Subcutaneous abdominal adipose tissue (tissue), 5 donors: ENCODE measurements at regions not wholly inside any gene's neighbourhood (a gene's known extent, or its start where the extent isn't known, plus 50 kb on each side); places are given as distances from the start of the nearest gene placed in this dataset.

Experiments
- H3K27ac ChIP-seq: one replicate; pipeline ENCODE4 v1.7.0; 2013; ENCODE audit warnings: low read depth, mild to moderate bottlenecking, inconsistent platforms, low read length, moderate library complexity
- H3K27me3 ChIP-seq, 5 donors: one replicate each; pipeline ENCODE4 v1.7.0; 2013; ENCODE audit warnings: low read length in 5 of 5, inconsistent platforms in 1 of 5; ENCODE audit not compliant: control insufficient read depth in 5 of 5, insufficient read depth in 4 of 5
- H3K36me3 ChIP-seq, 5 donors: one replicate each; pipeline ENCODE4 v1.7.0; 2013; ENCODE audit warnings: low read length in 5 of 5; ENCODE audit not compliant: control insufficient read depth in 5 of 5, insufficient read depth in 5 of 5
- H3K4me1 ChIP-seq, 5 donors: one replicate each; pipeline ENCODE4 v1.7.0; 2013; ENCODE audit warnings: low read length in 5 of 5, mild to moderate bottlenecking in 3 of 5, moderate library complexity in 1 of 5; ENCODE audit not compliant: control insufficient read depth in 5 of 5, insufficient read depth in 5 of 5
- H3K4me3 ChIP-seq, 5 donors: one replicate each; pipeline ENCODE4 v1.7.0; 2013; ENCODE audit warnings: low read length in 5 of 5, low read depth in 1 of 5
- H3K9ac ChIP-seq, 5 donors: one replicate each; pipeline ENCODE4 v1.7.0; 2013; ENCODE audit warnings: low read length in 5 of 5, mild to moderate bottlenecking in 4 of 5, moderate library complexity in 3 of 5
- H3K9me3 ChIP-seq, 5 donors: one replicate each; pipeline ENCODE4 v1.7.0; 2013; ENCODE audit warnings: low read length in 5 of 5; ENCODE audit not compliant: control insufficient read depth in 5 of 5
- donor health status: healthy.
- donor health status: healthy.
- donor health status: healthy.
- donor health status: healthy.
- donor health status: healthy.

DNA sequence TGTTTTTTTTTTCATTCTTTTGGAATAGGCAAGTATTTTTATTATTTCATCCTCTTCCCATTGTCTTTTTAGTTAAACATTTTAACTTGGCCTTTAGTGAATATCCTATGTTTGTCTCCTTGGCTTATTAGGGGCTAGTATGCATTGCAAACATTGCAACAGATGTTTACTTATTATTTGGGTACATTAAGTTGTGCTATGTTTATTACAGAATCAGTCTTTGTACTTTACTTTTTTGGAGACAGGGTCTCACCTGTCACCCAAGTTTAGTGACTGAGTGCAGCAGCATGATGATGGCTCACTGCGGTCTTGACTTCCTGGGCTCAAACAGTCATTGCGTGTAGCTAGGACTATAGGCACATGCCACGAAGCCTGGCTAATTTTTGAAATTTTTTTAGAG, 51.1 kb upstream of the NUDT6 start:
- Histone ChIP-seq H3K9ac (no peak overlapping the region), H3K36me3 (peaks cover 9 to 11% (median 10%) of the 10 kb centered on the region in 5 donors), H3K4me3 (no peak overlapping the region), H3K27me3 (no peaks in the 10 kb centered on the region), H3K9me3 (no peaks in the 10 kb centered on the region), H3K4me1 (no peaks in the 10 kb centered on the region), H3K27ac (no peak overlapping the region)

DNA sequence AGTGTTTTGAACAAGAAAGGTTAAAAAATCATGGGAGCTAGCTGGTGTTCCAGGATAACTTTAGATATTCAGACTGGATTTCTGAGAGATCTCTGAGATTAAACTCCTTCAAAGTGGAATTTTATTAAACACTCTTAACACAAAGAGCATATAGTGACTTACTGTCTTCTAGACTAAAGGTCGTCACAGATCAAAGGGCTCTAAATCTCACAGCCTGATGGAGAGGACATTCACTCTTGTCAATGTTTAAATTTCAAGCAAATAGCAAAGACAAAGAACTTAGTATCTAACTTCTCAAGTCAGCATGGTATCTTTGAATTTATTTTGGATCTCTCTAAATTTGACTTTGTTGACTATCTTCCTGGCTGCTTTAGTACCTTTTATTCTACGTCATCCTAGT, 53.7 kb upstream of the NUDT6 start:
- H3K4me1 ChIP-seq, result no peaks in the 10 kb centered on the region
- no peak overlapping the region for H3K27ac ChIP-seq
- no peaks in the 10 kb centered on the region for H3K27me3 ChIP-seq
- H3K9ac ChIP-seq, result no peak overlapping the region
- no peaks in the 10 kb centered on the region for H3K9me3 ChIP-seq
- H3K36me3 ChIP-seq, result peaks cover 20 to 32% (median 25%) of the 10 kb centered on the region in 5 donors
- H3K4me3 ChIP-seq, result no peak overlapping the region

DNA sequence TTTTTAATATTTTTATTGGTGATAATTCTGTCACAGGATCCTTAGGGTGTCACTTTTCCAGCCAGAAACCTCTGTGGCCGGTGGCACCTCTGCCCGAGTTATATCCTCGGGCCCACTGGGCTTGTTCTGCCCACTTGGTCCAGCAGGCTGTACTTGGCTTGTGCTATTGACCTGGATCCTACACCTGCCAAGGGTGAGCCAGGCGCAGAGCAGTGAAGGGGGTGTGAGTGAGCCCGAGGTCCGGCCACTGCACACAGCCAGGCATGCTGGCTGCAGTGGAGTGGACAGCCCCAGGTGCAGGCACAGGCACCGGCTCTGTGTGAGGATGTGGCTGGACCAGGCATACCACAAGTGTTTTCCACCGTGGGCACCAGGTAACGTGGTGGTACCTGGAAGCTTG, 54.7 kb upstream of the NUDT6 start:
- Histone ChIP-seq H3K36me3 (peaks cover 22 to 32% (median 25%) of the 10 kb centered on the region in 5 donors), H3K9ac (no peak overlapping the region), H3K9me3 (no peaks in the 10 kb centered on the region)

DNA sequence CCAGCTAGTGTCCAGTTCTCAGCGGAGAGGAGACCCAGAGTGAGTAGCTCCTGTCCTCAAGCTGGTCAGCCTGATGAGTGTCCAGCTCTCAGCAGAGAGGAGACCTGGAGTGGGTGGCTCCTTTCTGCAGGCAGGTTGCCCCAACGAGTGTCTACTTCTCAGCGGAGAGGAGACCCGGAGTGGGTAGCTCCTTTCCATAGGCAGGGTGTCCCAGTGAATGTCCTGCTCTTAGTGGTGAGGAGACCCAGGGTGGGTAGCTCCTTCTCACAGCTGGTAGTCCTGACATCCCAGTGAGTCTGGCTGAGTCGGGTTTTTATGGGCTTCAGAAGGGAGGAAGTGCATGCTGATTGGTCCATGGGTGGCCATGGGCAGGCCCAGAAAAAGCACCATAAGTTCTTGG, 55.7 kb upstream of the NUDT6 start:
- H3K9me3 ChIP-seq, result no peaks in the 10 kb centered on the region
- no peak overlapping the region for H3K9ac ChIP-seq
- H3K4me1 ChIP-seq, result no peaks in the 10 kb centered on the region
- no peak overlapping the region for H3K4me3 ChIP-seq
- no peak overlapping the region for H3K27ac ChIP-seq
- H3K27me3 ChIP-seq, result no peaks in the 10 kb centered on the region
- H3K36me3 ChIP-seq, result peaks cover 22 to 32% (median 25%) of the 10 kb centered on the region in 5 donors

More for the DNA sequence above, 54.7 kb upstream of the NUDT6 start:
- no peak overlapping the region for H3K4me3 ChIP-seq
- H3K27ac ChIP-seq, result no peak overlapping the region
- H3K4me1 ChIP-seq, result no peaks in the 10 kb centered on the region
- no peaks in the 10 kb centered on the region for H3K27me3 ChIP-seq

DNA sequence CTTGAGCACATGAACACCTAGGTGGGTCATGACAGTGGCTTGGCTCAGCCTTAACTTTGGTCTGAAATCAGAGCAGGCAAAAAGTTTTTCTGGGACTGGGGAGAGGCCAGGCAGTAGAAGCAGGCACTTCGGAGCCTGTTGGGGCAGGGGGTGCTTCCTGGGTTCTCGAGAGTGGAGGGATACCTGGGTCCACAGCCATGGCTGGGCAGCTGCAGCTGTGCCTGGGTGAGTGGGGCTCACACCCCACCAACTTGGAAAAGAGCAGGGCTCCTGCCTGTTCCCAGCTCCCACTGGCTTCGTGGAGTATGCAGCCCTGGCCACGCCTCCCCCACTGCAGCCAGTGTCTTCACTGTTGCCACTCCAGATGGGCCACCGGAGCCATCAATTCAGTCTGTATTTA, 56.4 kb upstream of the NUDT6 start:
- no peaks in the 10 kb centered on the region for H3K27me3 ChIP-seq
- no peaks in the 10 kb centered on the region for H3K9me3 ChIP-seq
- H3K27ac ChIP-seq, result no peak overlapping the region
- H3K36me3 ChIP-seq, result peaks cover 22 to 33% (median 27%) of the 10 kb centered on the region in 5 donors
- H3K4me1 ChIP-seq, result no peaks in the 10 kb centered on the region
- H3K9ac ChIP-seq, result no peak overlapping the region
- H3K4me3 ChIP-seq, result no peak overlapping the region

DNA sequence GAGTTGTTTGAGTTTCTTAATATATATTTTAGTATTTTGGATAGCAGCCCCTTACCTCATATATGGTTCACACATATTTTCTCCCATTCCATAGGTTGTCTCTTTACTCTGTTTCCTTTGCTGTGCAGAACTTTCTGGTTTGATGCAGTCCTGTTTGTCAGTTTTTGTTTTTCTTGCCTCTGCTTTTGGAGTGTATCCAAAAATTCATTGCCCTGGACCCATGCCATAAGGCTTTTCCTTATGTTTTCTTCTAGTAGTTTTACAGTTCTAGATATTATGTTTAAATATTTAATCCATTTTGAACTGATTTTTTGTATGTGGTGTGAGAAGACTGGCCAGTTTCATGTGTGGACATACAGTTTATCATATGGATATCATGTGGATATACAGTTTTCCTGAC, 58.5 kb upstream of the NUDT6 start:
- peaks cover 15 to 36% (median 28%) of the 10 kb centered on the region in 5 donors for H3K36me3 ChIP-seq
- H3K27ac ChIP-seq, result no peak overlapping the region

DNA sequence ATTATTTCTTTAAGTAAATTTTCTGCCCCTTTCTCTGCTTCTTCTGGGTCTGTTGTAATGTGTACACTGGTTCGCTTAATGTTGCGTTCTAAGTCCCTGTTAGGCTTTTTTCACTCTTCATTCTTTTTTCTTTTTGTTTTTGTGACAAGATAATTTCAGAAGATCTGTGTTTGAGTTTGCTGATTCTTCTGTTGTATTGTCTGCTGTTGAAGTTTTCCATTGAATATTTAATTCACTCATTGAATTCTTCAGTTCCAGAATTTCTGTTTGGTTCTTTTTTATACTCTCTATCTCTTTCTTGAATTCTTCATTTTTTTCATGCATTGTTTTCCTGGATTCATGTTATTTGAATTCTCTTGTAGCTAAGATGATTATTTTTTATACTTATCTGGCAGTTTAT, 66.3 kb upstream of the NUDT6 start:
- peaks cover 0 to 18% (median 12%) of the 10 kb centered on the region in 5 donors for H3K9me3 ChIP-seq
- H3K27ac ChIP-seq, result no peak overlapping the region
- H3K27me3 ChIP-seq, result no peaks in the 10 kb centered on the region
- H3K4me1 ChIP-seq, result peaks cover 0 to 5% (median 0%) of the 10 kb centered on the region in 5 donors
- H3K9ac ChIP-seq, result no peak overlapping the region
- H3K4me3 ChIP-seq, result no peak overlapping the region
- peaks cover 0 to 13% (median 4%) of the 10 kb centered on the region in 5 donors for H3K36me3 ChIP-seq

More for the DNA sequence above, 58.5 kb upstream of the NUDT6 start:
- Histone ChIP-seq H3K4me1 (no peaks in the 10 kb centered on the region), H3K4me3 (no peak overlapping the region), H3K9me3 (no peaks in the 10 kb centered on the region), H3K27me3 (no peaks in the 10 kb centered on the region), H3K9ac (no peak overlapping the region)

DNA sequence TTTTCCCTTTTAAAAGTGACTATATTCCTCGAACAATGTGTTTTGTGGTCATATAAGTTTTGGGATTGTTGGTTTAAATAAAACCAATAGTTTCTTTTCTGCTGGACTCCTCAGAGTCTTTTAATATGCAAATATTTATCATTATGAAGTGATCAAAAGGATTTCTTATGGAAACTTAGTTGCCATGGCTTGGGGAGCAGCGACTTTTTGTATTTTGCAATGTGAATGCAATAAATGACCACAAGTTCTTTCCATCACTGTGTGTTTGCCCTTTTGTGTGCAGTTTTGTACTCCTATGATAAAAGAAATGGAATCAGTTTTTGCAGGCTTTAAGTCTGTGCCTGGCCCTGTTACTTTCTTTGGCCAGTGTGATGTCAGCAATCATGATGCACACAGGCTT, 68.5 kb upstream of the NUDT6 start:
- no peak overlapping the region for H3K9ac ChIP-seq
- H3K36me3 ChIP-seq, result peaks cover 0 to 13% (median 0%) of the 10 kb centered on the region in 5 donors
- no peaks in the 10 kb centered on the region for H3K27me3 ChIP-seq
- H3K27ac ChIP-seq, result no peak overlapping the region
- H3K9me3 ChIP-seq, result peaks cover 0 to 18% (median 12%) of the 10 kb centered on the region in 5 donors
- H3K4me1 ChIP-seq, result peaks cover 0 to 5% (median 0%) of the 10 kb centered on the region in 5 donors
- H3K4me3 ChIP-seq, result no peak overlapping the region

DNA sequence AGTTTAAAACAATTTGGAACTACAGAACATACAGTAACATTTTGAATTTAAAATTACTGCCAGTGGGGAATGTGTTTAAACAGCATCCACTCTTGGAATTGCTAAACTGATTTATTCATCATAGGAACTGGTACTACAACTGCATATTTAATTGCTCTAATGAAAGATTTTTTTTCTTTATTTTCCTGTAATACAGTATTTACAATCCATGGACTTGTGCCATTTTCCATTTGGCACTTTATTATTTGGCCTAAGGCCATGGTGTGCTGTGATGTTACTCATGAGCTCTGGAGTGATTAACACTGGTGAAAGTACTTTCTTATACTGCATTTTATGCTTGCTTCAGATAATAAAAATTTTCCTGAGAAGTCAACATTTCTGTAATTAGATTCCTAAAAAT, 69.7 kb upstream of the NUDT6 start:
- H3K27ac ChIP-seq, result no peak overlapping the region
- H3K4me3 ChIP-seq, result no peak overlapping the region
- H3K27me3 ChIP-seq, result no peaks in the 10 kb centered on the region
- H3K36me3 ChIP-seq, result peaks cover 0 to 17% (median 0%) of the 10 kb centered on the region in 5 donors
- no peak overlapping the region for H3K9ac ChIP-seq
- peaks cover 0 to 5% (median 0%) of the 10 kb centered on the region in 5 donors for H3K4me1 ChIP-seq
- H3K9me3 ChIP-seq, result peaks cover 0 to 18% (median 12%) of the 10 kb centered on the region in 5 donors

DNA sequence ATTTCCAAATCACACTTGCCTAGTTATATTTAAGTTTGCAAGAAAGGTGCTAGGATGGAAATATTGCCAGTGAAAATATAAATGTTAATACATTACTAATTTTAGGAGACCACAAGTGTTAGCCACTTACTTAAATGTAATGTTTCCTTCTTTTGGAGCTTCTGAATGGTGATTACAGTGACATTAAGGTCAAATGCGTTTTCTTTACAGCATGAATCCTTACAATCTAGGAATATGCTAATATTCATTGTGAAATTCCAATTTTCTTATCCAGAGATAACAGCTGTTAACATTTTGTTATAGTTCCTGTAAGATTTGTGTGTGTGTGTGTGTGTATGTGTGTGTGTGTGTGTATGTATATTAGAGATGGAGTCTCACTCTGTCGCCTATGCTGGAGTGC, 70.2 kb upstream of the NUDT6 start:
- Histone ChIP-seq H3K9ac (no peak overlapping the region), H3K36me3 (peaks cover 0 to 16% (median 0%) of the 10 kb centered on the region in 5 donors), H3K4me3 (no peak overlapping the region), H3K9me3 (peaks cover 0 to 16% (median 12%) of the 10 kb centered on the region in 5 donors), H3K27ac (no peak overlapping the region), H3K4me1 (peaks cover 0 to 5% (median 0%) of the 10 kb centered on the region in 5 donors), H3K27me3 (no peaks in the 10 kb centered on the region)
